HL-60 (cell line): ENCODE measurements at regions not wholly inside any gene's neighbourhood (a gene's known extent, or its start where the extent isn't known, plus 50 kb on each side); places are given as distances from the start of the nearest gene placed in this dataset.

Experiments
- DNase-seq, 2 experiments: peaks; one replicate each; pipeline ENCODE4 v3.0.0-alpha.2; 2010 to 2020; ENCODE audit warnings: low read depth in 1 of 2, low spot score in 1 of 2
- H3K27ac ChIP-seq: fragments of 250-450 bp; sonication (Bioruptor Pico); replicated peaks from 2 replicates; pipeline ENCODE4 v1.5.1; 2020; ENCODE audit warnings: mild to moderate bottlenecking, moderate library complexity
- H3K27me3 ChIP-seq: fragments of 250-450 bp; sonication (Bioruptor Pico); 2 replicates; pipeline ENCODE4 v1.5.1; 2021; ENCODE audit warnings: mild to moderate bottlenecking, moderate library complexity; ENCODE audit not compliant: insufficient read depth, poor library complexity, severe bottlenecking
- H3K4me3 ChIP-seq: replicated peaks from 2 replicates; pipeline ENCODE4 v1.5.1; 2011; ENCODE audit warnings: mild to moderate bottlenecking, control low read depth, low read length; ENCODE audit not compliant: insufficient read depth
- CTCF ChIP-seq: IDR thresholded peaks from one replicate; pipeline ENCODE4 v1.5.1; 2011; ENCODE audit warnings: low read length, control low read depth, inconsistent platforms; ENCODE audit not compliant: insufficient read depth
- GABPA ChIP-seq: IDR thresholded peaks from 2 replicates; pipeline ENCODE4 v1.6.1; 2012; ENCODE audit warnings: low read depth
- POLR2AphosphoS5 ChIP-seq: IDR thresholded peaks from 2 replicates; pipeline ENCODE4 v1.6.1; 2012; ENCODE audit warnings: low read depth
- REST ChIP-seq: IDR thresholded peaks from 2 replicates; pipeline ENCODE4 v1.6.1; 2012; ENCODE audit warnings: low read depth; ENCODE audit not compliant: insufficient replicate concordance
- SPI1 ChIP-seq: IDR thresholded peaks from 2 replicates; pipeline ENCODE4 v1.6.1; 2012; ENCODE audit warnings: low read depth, mild to moderate bottlenecking, borderline replicate concordance

GRCh38 chr21:22280851-22281250 is 1282.6 kb downstream of the NCAM2 start:
- Histone ChIP-seq H3K4me3 (no peak overlapping the region), H3K27me3 (no peaks in the 10 kb centered on the region), H3K27ac (no peak overlapping the region)
- no peak for TF ChIP-seq POLR2AphosphoS5
- no peak for TF ChIP-seq SPI1
- no peak for TF ChIP-seq GABPA
- TF ChIP-seq REST: no peak
- no peak for TF ChIP-seq CTCF
- DNase-seq: no peak

GRCh38 chr21:22288885-22289499 is 1290.8 kb downstream of the NCAM2 start:
- no peak overlapping the region for H3K27ac ChIP-seq
- H3K4me3 ChIP-seq: no peak overlapping the region
- no peak for DNase-seq
- TF ChIP-seq GABPA (no peak), REST (no peak), CTCF (no peak), POLR2AphosphoS5 (no peak), SPI1 (no peak)
- no peaks in the 10 kb centered on the region for H3K27me3 ChIP-seq

- no peak for DNase-seq
- Histone ChIP-seq H3K27me3 (no peaks in the 10 kb centered on the region), H3K4me3 (no peak overlapping the region), H3K27ac (no peak overlapping the region)
- TF ChIP-seq SPI1 (no peak), GABPA (no peak), POLR2AphosphoS5 (no peak), REST (no peak), CTCF (no peak)
These were observed 1293.9 kb downstream of the NCAM2 start for GRCh38 chr21:22292144-22292543.
